HT1080 (cell line): ENCODE measurements at regions not wholly inside any gene's neighbourhood (a gene's known extent, or its start where the extent isn't known, plus 50 kb on each side); places are given as distances from the start of the nearest gene placed in this dataset.
"Not testable (repeated sequence)": the region's sequence is repeated elsewhere in the genome, so short reads cannot be mapped to it uniquely, and the experiment has no call there.

Source experiments
- DNase-seq: peaks from one replicate; pipeline ENCODE4 v3.0.0-alpha.2; 2015; ENCODE audit warnings: low read depth

GRCh38 chr1:224061436-224061835 is 52.5 kb upstream of the FBXO28 start:
- no peak for DNase-seq

GRCh38 chr1:224059897-224060427 is 53.9 kb upstream of the FBXO28 start:
- no peak for DNase-seq

- DNase-seq = peak; percentile 90
Measured at GRCh38 chr1:224058303-224058702, 55.6 kb upstream of the FBXO28 start.

GRCh38 chr1:224057461-224058199 is 56.3 kb upstream of the FBXO28 start:
- no peak for DNase-seq

GRCh38 chr1:224054611-224055010 is 59.3 kb upstream of the FBXO28 start:
- DNase-seq = peak; percentile 17

- peak; percentile 55 for DNase-seq
Measured at GRCh38 chr1:224054012-224054411, 59.9 kb upstream of the FBXO28 start.

GRCh38 chr1:224053456-224053855 is 60.5 kb upstream of the FBXO28 start:
- no peak for DNase-seq

- DNase-seq = peak; percentile 89
Measured at GRCh38 chr1:224052772-224053171, 61.1 kb upstream of the FBXO28 start.

- not testable (repeated sequence) for DNase-seq
Measured at GRCh38 chr1:224051782-224052181, 62.1 kb upstream of the FBXO28 start.

- DNase-seq = no peak
Measured at GRCh38 chr1:224051086-224051406, 62.9 kb upstream of the FBXO28 start.

- no peak for DNase-seq
Measured at GRCh38 chr1:224047538-224047937, 66.4 kb upstream of the FBXO28 start.

- no peak for DNase-seq
Measured at GRCh38 chr1:224045556-224045955, 68.4 kb upstream of the FBXO28 start.

GRCh38 chr1:224044420-224044819 is 69.5 kb upstream of the FBXO28 start:
- no peak for DNase-seq

- peak; percentile 9 for DNase-seq
Measured at GRCh38 chr1:224042557-224043118, 71.3 kb upstream of the FBXO28 start.

GRCh38 chr1:224041032-224041431 is 72.9 kb upstream of the FBXO28 start:
- no peak for DNase-seq

- DNase-seq = not testable (repeated sequence)
Measured at GRCh38 chr1:224040423-224040822, 73.5 kb upstream of the FBXO28 start.

GRCh38 chr1:224040006-224040405 is 73.9 kb upstream of the FBXO28 start:
- not testable (repeated sequence) for DNase-seq

GRCh38 chr1:224038832-224039231 is 75.1 kb upstream of the FBXO28 start:
- DNase-seq = not testable (repeated sequence)

GRCh38 chr1:224037362-224037761 is 76.5 kb upstream of the FBXO28 start:
- DNase-seq = not testable (repeated sequence)

GRCh38 chr1:224032608-224033276 is 81.2 kb upstream of the FBXO28 start:
- DNase-seq = not testable (repeated sequence)

GRCh38 chr1:224031986-224032385 is 81.9 kb upstream of the FBXO28 start:
- not testable (repeated sequence) for DNase-seq

- DNase-seq = not testable (repeated sequence)
Measured at GRCh38 chr1:224030257-224030656, 83.7 kb upstream of the FBXO28 start.
